ENCODE measurements at regions not wholly inside any gene's neighbourhood (a gene's known extent, or its start where the extent isn't known, plus 50 kb on each side); places are given as distances from the start of the nearest gene placed in this dataset.
"Not testable (repeated sequence)": the region's sequence is repeated elsewhere in the genome, so short reads cannot be mapped to it uniquely, and the experiment has no call there.

DNA sequence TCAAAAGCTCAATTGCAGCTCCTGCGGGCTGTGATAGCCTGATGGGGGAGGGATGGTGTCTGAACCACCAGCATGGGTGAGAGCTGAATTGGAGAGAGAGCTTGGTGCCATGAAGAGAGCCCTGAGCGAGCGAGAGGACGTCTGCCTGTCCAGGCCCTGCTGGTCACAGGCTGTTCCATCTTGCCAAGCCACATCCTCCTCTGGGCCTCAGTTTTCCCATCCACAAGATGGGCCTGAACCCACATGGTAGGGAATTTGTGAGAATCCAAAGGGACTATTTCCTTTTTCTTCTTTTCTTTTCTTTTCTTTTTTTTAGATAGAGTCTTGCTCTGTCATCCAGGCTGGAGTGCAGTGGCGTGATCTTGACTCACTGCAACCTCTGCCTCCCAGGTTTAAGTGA is 276.4 kb downstream of the VRK1 start:
- DNase-seq (ENCODE audit: low read depth, low spot score), result no peak

GRCh38 chr14:97074456-97074855 is 277.3 kb downstream of the VRK1 start:
- DNase-seq (ENCODE audit: low read depth, low spot score), result no peak

- no peak for DNase-seq (ENCODE audit: low read depth, low spot score)
Observed at GRCh38 chr14:97074856-97075255, 277.7 kb downstream of the VRK1 start.

- DNase-seq (ENCODE audit: low read depth, low spot score), result no peak
Observed at GRCh38 chr14:97077253-97077653, 280.1 kb downstream of the VRK1 start.

- no peak for DNase-seq (ENCODE audit: low read depth, low spot score)
Observed at GRCh38 chr14:97077687-97078086, 280.5 kb downstream of the VRK1 start.

- DNase-seq (ENCODE audit: low read depth, low spot score), result no peak
Observed at GRCh38 chr14:97080991-97081390, 283.8 kb downstream of the VRK1 start.

DNA sequence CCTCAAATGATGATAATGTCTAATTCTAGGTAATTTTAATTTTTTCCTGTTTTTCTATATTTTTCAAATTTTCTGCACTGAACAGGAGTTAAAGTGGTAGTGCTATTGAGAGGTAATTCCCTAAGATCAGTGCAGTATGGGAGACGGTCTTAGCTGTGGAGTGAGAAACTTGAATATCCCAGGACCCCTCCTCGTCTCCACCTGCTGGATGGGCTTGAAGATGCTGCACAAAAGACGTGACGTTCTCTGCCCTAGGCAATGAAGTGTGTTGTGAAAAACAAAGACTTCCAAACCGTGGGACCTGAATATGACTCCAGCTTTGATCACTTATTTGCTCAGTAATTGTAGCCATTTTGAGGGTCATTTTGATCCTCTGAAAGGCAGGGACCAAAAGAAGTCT is 298.1 kb downstream of the VRK1 start:
- no peak for DNase-seq (ENCODE audit: low read depth, low spot score)

DNA sequence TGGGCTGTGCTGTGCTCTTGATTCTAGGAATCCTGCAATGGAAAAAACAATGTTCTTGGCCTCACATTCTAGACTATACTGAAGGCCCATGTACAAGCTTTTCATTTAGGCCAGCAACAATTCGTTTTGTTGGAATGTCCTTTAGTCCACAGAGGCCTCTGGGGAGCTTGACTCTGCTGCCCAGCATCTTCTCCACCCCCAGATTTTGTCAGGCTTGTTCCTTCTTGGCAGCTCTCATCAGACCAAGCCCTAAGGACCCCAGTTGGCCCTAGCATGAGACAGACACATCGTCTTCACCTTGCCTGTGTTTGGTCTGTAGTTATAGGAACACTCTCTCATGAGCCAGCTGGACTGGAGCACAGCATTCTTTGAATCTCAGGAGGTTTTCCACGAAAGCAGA is 300.1 kb downstream of the VRK1 start:
- DNase-seq (ENCODE audit: low read depth, low spot score), result no peak

GRCh38 chr14:97100306-97100705 is 303.1 kb downstream of the VRK1 start:
- DNase-seq (ENCODE audit: low read depth, low spot score), result no peak

DNA sequence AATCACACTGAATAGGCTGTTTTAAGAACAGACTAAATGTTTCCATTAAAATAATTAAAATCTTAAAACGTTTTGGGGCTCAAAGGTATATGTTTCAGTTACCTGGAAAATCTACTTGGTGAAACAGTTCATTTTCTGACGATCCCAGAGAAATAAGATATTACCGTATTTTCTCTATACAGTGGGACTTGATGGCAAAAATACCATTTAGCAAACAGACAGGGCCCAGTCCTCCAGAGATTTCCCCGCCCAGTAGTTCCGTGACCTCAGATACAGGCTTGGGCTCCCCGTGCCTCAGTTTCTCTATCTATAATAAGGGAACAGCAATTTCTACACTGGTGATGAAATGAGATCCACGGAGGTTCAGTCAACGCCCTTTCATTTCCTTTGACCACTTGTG is 304.4 kb downstream of the VRK1 start:
- DNase-seq (ENCODE audit: low read depth, low spot score), result no peak

DNA sequence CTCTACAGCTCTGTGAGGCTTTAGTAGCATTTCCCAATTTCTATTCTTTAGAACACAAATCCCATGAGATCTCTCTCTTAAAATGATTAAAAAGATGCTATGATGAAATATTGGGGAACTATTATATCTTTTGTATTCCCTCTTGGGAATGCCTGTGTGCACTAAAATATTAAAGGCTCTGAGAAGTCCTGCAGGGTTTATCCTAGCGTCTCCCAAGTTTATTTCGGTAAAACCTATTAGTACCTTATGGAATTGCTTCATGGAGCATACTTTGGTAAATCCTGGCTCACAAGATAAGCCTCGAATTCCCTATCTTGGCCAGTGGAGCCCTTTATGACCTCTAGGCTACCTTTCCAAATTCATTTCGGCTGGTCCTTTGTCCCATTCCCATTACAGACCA is 306.8 kb downstream of the VRK1 start:
- DNase-seq (ENCODE audit: low read depth, low spot score), result no peak

DNA sequence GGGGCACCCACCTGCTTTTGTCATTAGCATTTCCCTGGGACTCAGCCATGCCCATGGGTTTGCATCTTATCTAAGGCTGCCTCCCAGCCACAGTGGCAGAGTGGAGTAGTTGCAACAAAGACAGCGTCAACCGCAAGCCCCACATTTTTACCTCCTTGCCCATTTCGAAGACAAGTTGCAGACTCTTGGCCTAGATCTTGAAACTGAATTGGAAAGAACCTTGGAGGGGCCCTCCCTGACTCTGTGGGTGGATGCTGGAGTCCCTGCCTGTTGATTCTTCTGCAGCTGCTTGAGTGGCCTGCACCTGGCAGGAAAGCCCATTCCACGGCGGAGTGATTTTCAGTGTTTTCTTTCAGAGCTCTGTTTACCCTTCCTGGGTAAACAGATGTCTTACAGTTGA is 309.0 kb downstream of the VRK1 start:
- DNase-seq (ENCODE audit: low read depth, low spot score), result no peak

GRCh38 chr14:97106609-97107008 is 309.4 kb downstream of the VRK1 start:
- DNase-seq (ENCODE audit: low read depth, low spot score), result no peak

DNA sequence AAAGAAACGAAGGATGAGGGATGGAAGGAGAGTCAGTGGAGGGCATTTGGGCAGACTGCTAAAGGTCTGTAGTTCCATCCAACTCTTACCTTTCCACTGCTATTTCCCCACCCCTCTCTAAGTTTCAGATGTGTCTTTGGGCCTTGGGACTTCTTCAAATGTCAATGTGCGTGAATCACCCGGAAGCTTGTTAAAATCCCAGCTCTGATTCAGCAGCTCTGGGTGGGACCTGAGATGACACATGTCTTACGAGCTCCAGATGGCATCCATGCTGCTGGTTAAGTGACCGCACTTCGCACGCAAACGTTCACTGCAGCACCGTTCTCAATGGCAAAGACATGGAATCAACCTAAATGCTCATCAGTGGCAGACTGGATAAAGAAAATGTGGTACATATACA is 309.9 kb downstream of the VRK1 start:
- DNase-seq (ENCODE audit: low read depth, low spot score), result no peak

- DNase-seq (ENCODE audit: low read depth, low spot score), result no peak
Observed at GRCh38 chr14:97107760-97108159, 310.6 kb downstream of the VRK1 start.

- no peak for DNase-seq (ENCODE audit: low read depth, low spot score)
Observed at GRCh38 chr14:97109234-97109633, 312.1 kb downstream of the VRK1 start.

- DNase-seq (ENCODE audit: low read depth, low spot score), result no peak
Observed at GRCh38 chr14:97113339-97113738, 316.2 kb downstream of the VRK1 start.

- DNase-seq (ENCODE audit: low read depth, low spot score), result no peak
Observed at GRCh38 chr14:97116546-97116945, 319.4 kb downstream of the VRK1 start.

- no peak for DNase-seq (ENCODE audit: low read depth, low spot score)
Observed at GRCh38 chr14:97117693-97118092, 320.5 kb downstream of the VRK1 start.

GRCh38 chr14:97120204-97120603 is 323.0 kb downstream of the VRK1 start:
- DNase-seq (ENCODE audit: low read depth, low spot score), result no peak

DNA sequence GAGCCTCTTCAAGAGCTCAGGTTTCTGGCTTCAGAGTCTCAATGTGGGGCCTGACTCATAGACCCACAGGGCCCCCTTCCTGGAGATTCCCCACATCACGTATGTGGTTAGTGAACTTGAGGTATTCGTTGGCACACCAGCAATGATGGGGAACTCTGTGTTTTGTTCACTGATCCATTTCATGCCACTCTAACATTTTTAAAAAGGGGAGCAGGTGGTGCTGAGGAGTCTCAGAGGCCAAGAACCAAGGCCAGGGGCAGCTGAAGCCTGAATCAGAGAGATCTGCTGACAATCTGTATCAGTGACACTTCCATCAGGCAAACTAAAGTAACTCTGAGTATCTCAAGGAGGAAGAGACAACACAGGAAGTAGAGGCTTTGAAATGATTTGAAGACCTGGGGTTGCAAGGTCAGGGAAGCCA is 323.4 kb downstream of the VRK1 start:
- DNase-seq (ENCODE audit: low read depth, low spot score), result peak; percentile 20

- no peak for DNase-seq (ENCODE audit: low read depth, low spot score)
Observed at GRCh38 chr14:97129639-97130038, 332.5 kb downstream of the VRK1 start.

DNA sequence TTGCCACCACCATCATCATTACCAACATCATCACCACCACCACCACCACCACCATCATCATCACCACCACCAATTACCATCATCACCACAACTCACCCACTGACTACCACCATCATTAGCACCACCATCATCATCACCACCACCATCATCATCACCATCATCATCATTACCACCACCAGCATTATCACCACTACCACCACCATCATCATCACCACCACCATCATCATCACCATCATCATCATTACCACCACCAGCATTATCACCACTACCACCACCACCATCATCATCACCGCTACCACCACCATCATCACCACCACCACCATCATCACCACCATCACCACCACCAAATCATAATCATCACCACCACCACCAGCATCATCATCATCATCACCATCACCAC is 338.7 kb downstream of the VRK1 start:
- DNase-seq (ENCODE audit: low read depth, low spot score), result not testable (repeated sequence)

- no peak for DNase-seq (ENCODE audit: low read depth, low spot score)
Observed at GRCh38 chr14:97137705-97138104, 340.5 kb downstream of the VRK1 start.

GRCh38 chr14:97138801-97139200 is 341.6 kb downstream of the VRK1 start:
- no peak for DNase-seq (ENCODE audit: low read depth, low spot score)
